GM10266 (cell line): ENCODE measurements at regions not wholly inside any gene's neighbourhood (a gene's known extent, or its start where the extent isn't known, plus 50 kb on each side); places are given as distances from the start of the nearest gene placed in this dataset.

Experiments
- DNase-seq: peaks from one replicate; pipeline ENCODE4 v3.0.0; 2012; ENCODE audit errors: extremely low spot score
- TF ChIP-seq, protein P1 (sequence below): IDR thresholded peaks from 2 replicates; pipeline ENCODE4 v1.5.1; 2012; ENCODE audit warnings: mild to moderate bottlenecking, low read depth; ENCODE audit not compliant: control insufficient read depth, insufficient read depth; ENCODE audit errors: missing control alignments

DNA sequence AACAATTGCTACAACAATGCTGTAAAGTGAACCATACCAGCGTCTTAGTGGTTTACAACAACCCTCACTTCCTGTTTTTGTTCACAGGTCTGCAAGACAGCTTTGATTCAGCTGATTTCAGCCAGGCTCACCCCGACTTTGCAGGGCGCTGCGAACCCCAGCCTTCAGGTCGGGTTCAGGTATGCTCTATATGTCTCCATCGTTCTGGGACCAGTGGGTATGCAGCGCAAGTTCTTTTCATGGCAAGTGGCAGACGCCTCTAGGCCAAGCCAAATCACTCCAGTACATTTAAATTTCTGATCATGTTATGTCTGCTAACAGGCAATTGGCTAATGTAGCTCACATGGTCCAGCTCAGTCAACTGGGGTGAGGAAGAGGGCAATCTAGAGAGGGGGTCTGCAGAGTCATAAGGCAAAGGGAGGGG, 52.4 kb upstream of the RGMA start:
- no peak for DNase-seq
- TF ChIP-seq, protein P1, sequence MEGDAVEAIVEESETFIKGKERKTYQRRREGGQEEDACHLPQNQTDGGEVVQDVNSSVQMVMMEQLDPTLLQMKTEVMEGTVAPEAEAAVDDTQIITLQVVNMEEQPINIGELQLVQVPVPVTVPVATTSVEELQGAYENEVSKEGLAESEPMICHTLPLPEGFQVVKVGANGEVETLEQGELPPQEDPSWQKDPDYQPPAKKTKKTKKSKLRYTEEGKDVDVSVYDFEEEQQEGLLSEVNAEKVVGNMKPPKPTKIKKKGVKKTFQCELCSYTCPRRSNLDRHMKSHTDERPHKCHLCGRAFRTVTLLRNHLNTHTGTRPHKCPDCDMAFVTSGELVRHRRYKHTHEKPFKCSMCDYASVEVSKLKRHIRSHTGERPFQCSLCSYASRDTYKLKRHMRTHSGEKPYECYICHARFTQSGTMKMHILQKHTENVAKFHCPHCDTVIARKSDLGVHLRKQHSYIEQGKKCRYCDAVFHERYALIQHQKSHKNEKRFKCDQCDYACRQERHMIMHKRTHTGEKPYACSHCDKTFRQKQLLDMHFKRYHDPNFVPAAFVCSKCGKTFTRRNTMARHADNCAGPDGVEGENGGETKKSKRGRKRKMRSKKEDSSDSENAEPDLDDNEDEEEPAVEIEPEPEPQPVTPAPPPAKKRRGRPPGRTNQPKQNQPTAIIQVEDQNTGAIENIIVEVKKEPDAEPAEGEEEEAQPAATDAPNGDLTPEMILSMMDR: no peak

DNA sequence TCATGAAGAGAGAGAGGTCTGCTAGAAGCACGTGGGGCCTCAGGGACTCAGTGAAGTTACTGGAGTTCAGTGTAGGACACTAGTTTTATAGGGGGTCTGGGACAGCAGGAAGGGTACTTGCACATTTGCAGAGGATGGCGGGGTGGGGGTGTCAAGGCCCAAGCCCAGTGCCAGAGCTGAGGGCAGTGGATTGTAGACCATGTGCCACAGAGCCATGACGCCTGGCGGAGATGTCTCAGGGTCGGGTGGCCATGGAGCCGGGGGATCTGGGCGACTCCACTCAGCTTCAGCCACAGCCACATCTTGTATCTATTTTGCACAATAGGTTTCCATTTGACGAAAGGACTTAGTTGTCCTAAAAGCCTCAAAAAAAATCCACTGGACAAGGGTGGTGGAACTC, 50.4 kb upstream of the RGMA start:
- DNase-seq: no peak
- TF ChIP-seq, protein P1: no peak

DNA sequence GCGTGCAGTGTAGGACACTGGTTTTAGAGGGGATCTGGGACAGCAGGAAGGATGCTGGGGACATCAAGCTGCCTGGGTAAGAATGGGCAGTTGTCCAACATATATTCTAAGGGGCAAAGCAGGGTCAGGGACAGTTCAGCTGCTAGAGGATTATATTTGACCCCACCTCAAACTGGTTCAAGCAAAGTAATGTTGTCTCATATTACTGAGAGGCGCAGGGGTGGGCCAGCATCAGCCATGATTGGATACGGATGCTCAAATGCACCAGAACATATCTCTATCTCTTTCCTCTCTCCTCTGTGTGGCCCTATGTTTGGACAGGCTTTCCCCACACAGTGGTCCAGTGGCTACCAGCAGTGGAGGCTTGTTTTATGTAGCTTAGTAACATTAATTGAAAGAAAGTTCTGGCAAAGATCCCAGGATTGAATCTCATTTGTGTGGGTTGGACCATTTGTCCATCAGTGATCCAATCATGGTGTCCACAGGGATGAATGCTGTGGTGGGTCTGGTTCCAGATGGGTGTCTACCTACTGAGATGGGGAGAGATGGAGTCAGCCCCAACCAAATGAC, 49.8 kb upstream of the RGMA start:
- DNase-seq: no peak
- TF ChIP-seq, protein P1: no peak
